WTC11 (cell line): ENCODE measurements at regions not wholly inside any gene's neighbourhood (a gene's known extent, or its start where the extent isn't known, plus 50 kb on each side); places are given as distances from the start of the nearest gene placed in this dataset.

Source experiments
- AR ChIP-seq: fragments of 250-450 bp; sonication (Bioruptor Pico); IDR thresholded peaks from 2 replicates; pipeline ENCODE4 v1.9.0; 2021; ENCODE audit warnings: mild to moderate bottlenecking
- FOXP1 ChIP-seq: sonication (generic); formaldehyde crosslinking; IDR thresholded peaks from 2 replicates; pipeline ENCODE4 v1.8.0; 2022; ENCODE audit warnings: missing genetic modification reagents, mild to moderate bottlenecking, moderate library complexity, borderline replicate concordance
- GABPB1 ChIP-seq: sonication (generic); formaldehyde crosslinking; IDR thresholded peaks from 2 replicates; pipeline ENCODE4 v1.8.1; 2023; ENCODE audit warnings: mild to moderate bottlenecking, missing genetic modification reagents
- NR3C1 ChIP-seq: sonication (generic); formaldehyde crosslinking; conservative IDR thresholded peaks from 2 replicates; pipeline ENCODE4 v1.8.1; 2023; ENCODE audit warnings: low read depth, mild to moderate bottlenecking, missing genetic modification reagents
- TF ChIP-seq, protein P1 (sequence below): fragments of 250-450 bp; sonication (Bioruptor Pico); IDR thresholded peaks from 2 replicates; pipeline ENCODE4 v2.1.2; 2022; ENCODE audit warnings: mild to moderate bottlenecking, moderate library complexity
- TF ChIP-seq, protein P2 (sequence below): fragments of 200-600 bp; IDR thresholded peaks from 2 replicates; pipeline ENCODE4 v1.8.0; 2022; ENCODE audit warnings: antibody characterized with exemption
- TF ChIP-seq, protein P3 (sequence below): sonication (generic); formaldehyde crosslinking; IDR thresholded peaks from 2 replicates; pipeline ENCODE4 v1.8.1; 2023; ENCODE audit warnings: mild to moderate bottlenecking, missing genetic modification reagents, moderate library complexity

GRCh38 chr2:188032306-188032705 lies 259.4 kb upstream of the GULP1 start:
- TF ChIP-seq AR (CRISPR knock-in tag) (no peak), FOXP1 (CRISPR knock-in tag) (no peak), GABPB1 (CRISPR knock-in tag) (no peak), NR3C1 (CRISPR knock-in tag) (no peak)
- TF ChIP-seq, protein P1, sequence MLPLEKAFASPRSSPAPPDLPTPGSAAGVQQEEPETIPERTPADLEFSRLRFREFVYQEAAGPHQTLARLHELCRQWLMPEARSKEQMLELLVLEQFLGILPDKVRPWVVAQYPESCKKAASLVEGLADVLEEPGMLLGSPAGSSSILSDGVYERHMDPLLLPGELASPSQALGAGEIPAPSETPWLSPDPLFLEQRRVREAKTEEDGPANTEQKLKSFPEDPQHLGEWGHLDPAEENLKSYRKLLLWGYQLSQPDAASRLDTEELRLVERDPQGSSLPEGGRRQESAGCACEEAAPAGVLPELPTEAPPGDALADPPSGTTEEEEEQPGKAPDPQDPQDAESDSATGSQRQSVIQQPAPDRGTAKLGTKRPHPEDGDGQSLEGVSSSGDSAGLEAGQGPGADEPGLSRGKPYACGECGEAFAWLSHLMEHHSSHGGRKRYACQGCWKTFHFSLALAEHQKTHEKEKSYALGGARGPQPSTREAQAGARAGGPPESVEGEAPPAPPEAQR (CRISPR knock-in tag): no peak
- TF ChIP-seq, protein P2, sequence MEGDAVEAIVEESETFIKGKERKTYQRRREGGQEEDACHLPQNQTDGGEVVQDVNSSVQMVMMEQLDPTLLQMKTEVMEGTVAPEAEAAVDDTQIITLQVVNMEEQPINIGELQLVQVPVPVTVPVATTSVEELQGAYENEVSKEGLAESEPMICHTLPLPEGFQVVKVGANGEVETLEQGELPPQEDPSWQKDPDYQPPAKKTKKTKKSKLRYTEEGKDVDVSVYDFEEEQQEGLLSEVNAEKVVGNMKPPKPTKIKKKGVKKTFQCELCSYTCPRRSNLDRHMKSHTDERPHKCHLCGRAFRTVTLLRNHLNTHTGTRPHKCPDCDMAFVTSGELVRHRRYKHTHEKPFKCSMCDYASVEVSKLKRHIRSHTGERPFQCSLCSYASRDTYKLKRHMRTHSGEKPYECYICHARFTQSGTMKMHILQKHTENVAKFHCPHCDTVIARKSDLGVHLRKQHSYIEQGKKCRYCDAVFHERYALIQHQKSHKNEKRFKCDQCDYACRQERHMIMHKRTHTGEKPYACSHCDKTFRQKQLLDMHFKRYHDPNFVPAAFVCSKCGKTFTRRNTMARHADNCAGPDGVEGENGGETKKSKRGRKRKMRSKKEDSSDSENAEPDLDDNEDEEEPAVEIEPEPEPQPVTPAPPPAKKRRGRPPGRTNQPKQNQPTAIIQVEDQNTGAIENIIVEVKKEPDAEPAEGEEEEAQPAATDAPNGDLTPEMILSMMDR: no peak
- TF ChIP-seq, protein P3, sequence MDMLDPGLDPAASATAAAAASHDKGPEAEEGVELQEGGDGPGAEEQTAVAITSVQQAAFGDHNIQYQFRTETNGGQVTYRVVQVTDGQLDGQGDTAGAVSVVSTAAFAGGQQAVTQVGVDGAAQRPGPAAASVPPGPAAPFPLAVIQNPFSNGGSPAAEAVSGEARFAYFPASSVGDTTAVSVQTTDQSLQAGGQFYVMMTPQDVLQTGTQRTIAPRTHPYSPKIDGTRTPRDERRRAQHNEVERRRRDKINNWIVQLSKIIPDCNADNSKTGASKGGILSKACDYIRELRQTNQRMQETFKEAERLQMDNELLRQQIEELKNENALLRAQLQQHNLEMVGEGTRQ (CRISPR knock-in tag): no peak
